HepG2 (cell line): ENCODE measurements at regions not wholly inside any gene's neighbourhood (a gene's known extent, or its start where the extent isn't known, plus 50 kb on each side); places are given as distances from the start of the nearest gene placed in this dataset.

ENCODE experiments used
- CREM ChIP-seq, 2 experiments: sonication (generic) in 1 of 2; formaldehyde crosslinking in 1 of 2; IDR thresholded peaks; 2 replicates each; pipeline versions ENCODE4 v1.4.0 to v1.6.1; 2016 to 2020; ENCODE audit warnings: antibody characterized with exemption in 1 of 2, mild to moderate bottlenecking in 1 of 2, missing genetic modification reagents in 1 of 2
- ELF1 ChIP-seq: sonication (generic); formaldehyde crosslinking; IDR thresholded peaks from 2 replicates; pipeline ENCODE4 v1.4.0; 2020; ENCODE audit warnings: missing genetic modification reagents
- ELF3 ChIP-seq: IDR thresholded peaks from 2 replicates; pipeline ENCODE4 v1.6.1; 2016; ENCODE audit warnings: missing genetic modification reagents, missing compliant biosample characterization
- ESRRA ChIP-seq: sonication (generic); formaldehyde crosslinking; IDR thresholded peaks from 2 replicates; pipeline ENCODE4 v1.5.1; 2020; ENCODE audit warnings: mild to moderate bottlenecking, low read depth, missing genetic modification reagents
- MTF1 ChIP-seq: sonication (generic); formaldehyde crosslinking; IDR thresholded peaks from 2 replicates; pipeline ENCODE4 v1.5.0; 2020; ENCODE audit warnings: missing genetic modification reagents
- RAD21 ChIP-seq: fragments of 450-650 bp; formaldehyde crosslinking; IDR thresholded peaks from 2 replicates; pipeline ENCODE4 v1.5.0; 2020; ENCODE audit warnings: mild to moderate bottlenecking
- RELA ChIP-seq: sonication (generic); formaldehyde crosslinking; IDR thresholded peaks from 2 replicates; pipeline ENCODE4 v1.4.0; 2020; ENCODE audit warnings: missing genetic modification reagents
- TBX2 ChIP-seq: sonication (generic); formaldehyde crosslinking; IDR thresholded peaks from 2 replicates; pipeline ENCODE4 v1.5.0; 2020; ENCODE audit warnings: missing genetic modification reagents, mild to moderate bottlenecking, borderline replicate concordance
- TP53 ChIP-seq: sonication (generic); formaldehyde crosslinking; conservative IDR thresholded peaks from 2 replicates; pipeline ENCODE4 v1.4.0; 2020; ENCODE audit warnings: missing genetic modification reagents
- ZNF260 ChIP-seq: sonication (generic); formaldehyde crosslinking; IDR thresholded peaks from 2 replicates; pipeline ENCODE4 v1.4.0; 2020; ENCODE audit warnings: missing genetic modification reagents, low read depth, mild to moderate bottlenecking, borderline replicate concordance
- ZNF282 ChIP-seq: fragments of 450-650 bp; IDR thresholded peaks from 2 replicates; pipeline ENCODE4 v1.6.1; 2018; ENCODE audit not compliant: partially characterized antibody
- ZNF674 ChIP-seq: sonication (generic); formaldehyde crosslinking; IDR thresholded peaks from 2 replicates; pipeline ENCODE4 v1.5.0; 2020; ENCODE audit warnings: low read depth, mild to moderate bottlenecking, missing genetic modification reagents
- ZNF737 ChIP-seq: sonication (generic); formaldehyde crosslinking; IDR thresholded peaks from 2 replicates; pipeline ENCODE4 v1.5.0; 2020; ENCODE audit warnings: missing genetic modification reagents, mild to moderate bottlenecking, borderline replicate concordance
- ZNF746 ChIP-seq: sonication (generic); formaldehyde crosslinking; IDR thresholded peaks from 2 replicates; pipeline ENCODE4 v1.8.0; 2022; ENCODE audit warnings: mild to moderate bottlenecking, missing genetic modification reagents
- ZNF761 ChIP-seq: sonication (generic); formaldehyde crosslinking; conservative IDR thresholded peaks from 2 replicates; pipeline ENCODE4 v1.4.0; 2020; ENCODE audit warnings: mild to moderate bottlenecking, missing genetic modification reagents
- TF ChIP-seq, protein P1 (sequence below): sonication (generic); formaldehyde crosslinking; IDR thresholded peaks from 2 replicates; pipeline ENCODE4 v1.4.0; 2020; ENCODE audit warnings: missing genetic modification reagents, borderline replicate concordance
- TF ChIP-seq, protein P2 (sequence below): sonication (generic); formaldehyde crosslinking; IDR thresholded peaks from 2 replicates; pipeline ENCODE4 v1.4.0; 2020; ENCODE audit warnings: missing genetic modification reagents
- TF ChIP-seq, protein P3 (sequence below): sonication (generic); formaldehyde crosslinking; IDR thresholded peaks from 2 replicates; pipeline ENCODE4 v1.5.1; 2020; ENCODE audit warnings: missing genetic modification reagents, mild to moderate bottlenecking, borderline replicate concordance
- TF ChIP-seq, protein P4 (sequence below): sonication (generic); formaldehyde crosslinking; IDR thresholded peaks from 2 replicates; pipeline ENCODE4 v1.8.1; 2023; ENCODE audit warnings: mild to moderate bottlenecking, moderate library complexity, missing genetic modification reagents
- TF ChIP-seq, protein P5 (sequence below): sonication (generic); formaldehyde crosslinking; IDR thresholded peaks from 2 replicates; pipeline ENCODE4 v1.4.0; 2020; ENCODE audit warnings: missing genetic modification reagents

DNA sequence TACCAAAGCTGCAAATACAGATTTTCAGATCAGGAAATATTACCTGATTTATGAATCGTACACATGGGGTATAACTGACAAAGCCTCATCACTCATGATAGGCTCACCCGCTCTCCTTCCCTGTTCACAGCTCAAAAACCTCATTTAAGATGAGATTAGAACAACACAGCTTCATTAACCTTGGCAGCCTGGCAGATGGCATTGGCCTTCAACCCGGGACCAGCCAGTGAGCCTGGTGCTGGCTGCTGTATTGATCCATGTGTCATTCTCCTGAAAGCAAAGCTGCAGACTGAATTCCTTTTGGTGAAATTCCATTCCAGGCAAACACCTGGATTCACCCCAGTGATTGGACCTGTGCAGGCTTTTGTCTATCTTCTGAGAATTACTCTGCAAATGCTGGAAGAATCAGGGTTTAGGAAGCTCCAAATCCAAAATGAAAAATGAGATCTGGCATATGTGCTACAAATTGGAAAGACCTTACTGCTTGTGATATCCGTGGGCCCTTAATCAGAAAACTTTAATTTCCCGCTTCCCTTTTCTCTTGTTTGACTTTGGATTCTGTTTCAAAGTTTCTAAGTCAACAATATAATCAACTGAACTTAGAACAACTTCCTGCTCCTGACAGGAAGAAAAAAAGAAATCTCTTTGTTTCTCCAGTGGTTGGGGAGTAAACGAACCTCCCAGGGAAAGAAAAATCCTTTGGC lies 189.1 kb upstream of the KBTBD8 start (continued):
- TF ChIP-seq, protein P1, sequence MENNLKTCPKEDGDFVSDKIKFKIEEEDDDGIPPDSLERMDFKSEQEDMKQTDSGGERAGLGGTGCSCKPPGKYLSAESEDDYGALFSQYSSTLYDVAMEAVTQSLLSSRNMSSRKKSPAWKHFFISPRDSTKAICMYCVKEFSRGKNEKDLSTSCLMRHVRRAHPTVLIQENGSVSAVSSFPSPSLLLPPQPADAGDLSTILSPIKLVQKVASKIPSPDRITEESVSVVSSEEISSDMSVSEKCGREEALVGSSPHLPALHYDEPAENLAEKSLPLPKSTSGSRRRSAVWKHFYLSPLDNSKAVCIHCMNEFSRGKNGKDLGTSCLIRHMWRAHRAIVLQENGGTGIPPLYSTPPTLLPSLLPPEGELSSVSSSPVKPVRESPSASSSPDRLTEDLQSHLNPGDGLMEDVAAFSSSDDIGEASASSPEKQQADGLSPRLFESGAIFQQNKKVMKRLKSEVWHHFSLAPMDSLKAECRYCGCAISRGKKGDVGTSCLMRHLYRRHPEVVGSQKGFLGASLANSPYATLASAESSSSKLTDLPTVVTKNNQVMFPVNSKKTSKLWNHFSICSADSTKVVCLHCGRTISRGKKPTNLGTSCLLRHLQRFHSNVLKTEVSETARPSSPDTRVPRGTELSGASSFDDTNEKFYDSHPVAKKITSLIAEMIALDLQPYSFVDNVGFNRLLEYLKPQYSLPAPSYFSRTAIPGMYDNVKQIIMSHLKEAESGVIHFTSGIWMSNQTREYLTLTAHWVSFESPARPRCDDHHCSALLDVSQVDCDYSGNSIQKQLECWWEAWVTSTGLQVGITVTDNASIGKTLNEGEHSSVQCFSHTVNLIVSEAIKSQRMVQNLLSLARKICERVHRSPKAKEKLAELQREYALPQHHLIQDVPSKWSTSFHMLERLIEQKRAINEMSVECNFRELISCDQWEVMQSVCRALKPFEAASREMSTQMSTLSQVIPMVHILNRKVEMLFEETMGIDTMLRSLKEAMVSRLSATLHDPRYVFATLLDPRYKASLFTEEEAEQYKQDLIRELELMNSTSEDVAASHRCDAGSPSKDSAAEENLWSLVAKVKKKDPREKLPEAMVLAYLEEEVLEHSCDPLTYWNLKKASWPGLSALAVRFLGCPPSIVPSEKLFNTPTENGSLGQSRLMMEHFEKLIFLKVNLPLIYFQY, result no peak
- TF ChIP-seq RAD21 (CRISPR knock-in tag) (no peak), ZNF746 (no peak), ZNF260 (CRISPR knock-in tag) (no peak), ZNF282 (no peak), ESRRA (peak; percentile 64; the same call in 1 of the 2 replicates), TP53 (CRISPR knock-in tag) (no peak), CREM (IDR thresholded peaks at IDR 0.05) (no peak; the same call in 1 of the 2 replicates), CREM (CRISPR knock-in tag; IDR thresholded peaks at IDR 0.05) (no peak), ZNF737 (CRISPR knock-in tag) (no peak), ELF1 (no peak), ELF3 (0 out of 2 replicates have a peak, but pooled peaks have one; percentile 39), MTF1 (CRISPR knock-in tag) (no peak), TBX2 (peak; percentile 86), RELA (CRISPR knock-in tag) (no peak), ZNF761 (CRISPR knock-in tag) (no peak), ZNF674 (no peak)
- TF ChIP-seq, protein P2, sequence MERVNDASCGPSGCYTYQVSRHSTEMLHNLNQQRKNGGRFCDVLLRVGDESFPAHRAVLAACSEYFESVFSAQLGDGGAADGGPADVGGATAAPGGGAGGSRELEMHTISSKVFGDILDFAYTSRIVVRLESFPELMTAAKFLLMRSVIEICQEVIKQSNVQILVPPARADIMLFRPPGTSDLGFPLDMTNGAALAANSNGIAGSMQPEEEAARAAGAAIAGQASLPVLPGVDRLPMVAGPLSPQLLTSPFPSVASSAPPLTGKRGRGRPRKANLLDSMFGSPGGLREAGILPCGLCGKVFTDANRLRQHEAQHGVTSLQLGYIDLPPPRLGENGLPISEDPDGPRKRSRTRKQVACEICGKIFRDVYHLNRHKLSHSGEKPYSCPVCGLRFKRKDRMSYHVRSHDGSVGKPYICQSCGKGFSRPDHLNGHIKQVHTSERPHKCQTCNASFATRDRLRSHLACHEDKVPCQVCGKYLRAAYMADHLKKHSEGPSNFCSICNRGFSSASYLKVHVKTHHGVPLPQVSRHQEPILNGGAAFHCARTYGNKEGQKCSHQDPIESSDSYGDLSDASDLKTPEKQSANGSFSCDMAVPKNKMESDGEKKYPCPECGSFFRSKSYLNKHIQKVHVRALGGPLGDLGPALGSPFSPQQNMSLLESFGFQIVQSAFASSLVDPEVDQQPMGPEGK (CRISPR knock-in tag), result no peak
- TF ChIP-seq, protein P3, sequence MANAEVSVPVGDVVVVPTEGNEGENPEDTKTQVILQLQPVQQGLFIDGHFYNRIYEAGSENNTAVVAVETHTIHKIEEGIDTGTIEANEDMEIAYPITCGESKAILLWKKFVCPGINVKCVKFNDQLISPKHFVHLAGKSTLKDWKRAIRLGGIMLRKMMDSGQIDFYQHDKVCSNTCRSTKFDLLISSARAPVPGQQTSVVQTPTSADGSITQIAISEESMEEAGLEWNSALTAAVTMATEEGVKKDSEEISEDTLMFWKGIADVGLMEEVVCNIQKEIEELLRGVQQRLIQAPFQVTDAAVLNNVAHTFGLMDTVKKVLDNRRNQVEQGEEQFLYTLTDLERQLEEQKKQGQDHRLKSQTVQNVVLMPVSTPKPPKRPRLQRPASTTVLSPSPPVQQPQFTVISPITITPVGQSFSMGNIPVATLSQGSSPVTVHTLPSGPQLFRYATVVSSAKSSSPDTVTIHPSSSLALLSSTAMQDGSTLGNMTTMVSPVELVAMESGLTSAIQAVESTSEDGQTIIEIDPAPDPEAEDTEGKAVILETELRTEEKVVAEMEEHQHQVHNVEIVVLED (CRISPR knock-in tag), result no peak
- TF ChIP-seq, protein P4, sequence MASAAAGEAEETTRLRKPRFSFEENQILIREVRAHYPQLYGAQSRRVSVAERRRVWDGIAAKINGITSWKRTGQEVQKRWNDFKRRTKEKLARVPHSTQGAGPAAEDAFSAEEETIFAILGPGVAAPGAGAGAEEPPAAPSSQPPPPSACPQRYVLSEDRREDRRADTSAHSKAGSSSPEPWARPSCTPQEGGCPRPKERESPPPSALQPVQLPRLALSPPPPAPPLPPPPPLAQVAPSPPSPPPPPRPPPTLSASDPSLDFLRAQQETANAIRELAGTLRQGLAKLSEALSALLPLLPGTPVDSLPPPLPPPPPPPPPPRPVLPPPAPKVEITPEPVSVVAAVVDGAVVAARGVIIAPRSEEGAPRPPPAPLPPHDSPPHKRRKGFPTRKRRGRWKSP (CRISPR knock-in tag), result peak; percentile 56; the same call in 1 of the 2 replicates
- TF ChIP-seq, protein P5, sequence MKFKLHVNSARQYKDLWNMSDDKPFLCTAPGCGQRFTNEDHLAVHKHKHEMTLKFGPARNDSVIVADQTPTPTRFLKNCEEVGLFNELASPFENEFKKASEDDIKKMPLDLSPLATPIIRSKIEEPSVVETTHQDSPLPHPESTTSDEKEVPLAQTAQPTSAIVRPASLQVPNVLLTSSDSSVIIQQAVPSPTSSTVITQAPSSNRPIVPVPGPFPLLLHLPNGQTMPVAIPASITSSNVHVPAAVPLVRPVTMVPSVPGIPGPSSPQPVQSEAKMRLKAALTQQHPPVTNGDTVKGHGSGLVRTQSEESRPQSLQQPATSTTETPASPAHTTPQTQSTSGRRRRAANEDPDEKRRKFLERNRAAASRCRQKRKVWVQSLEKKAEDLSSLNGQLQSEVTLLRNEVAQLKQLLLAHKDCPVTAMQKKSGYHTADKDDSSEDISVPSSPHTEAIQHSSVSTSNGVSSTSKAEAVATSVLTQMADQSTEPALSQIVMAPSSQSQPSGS (CRISPR knock-in tag), result no peak
